HepG2 (cell line): ENCODE measurements at regions not wholly inside any gene's neighbourhood (a gene's known extent, or its start where the extent isn't known, plus 50 kb on each side); places are given as distances from the start of the nearest gene placed in this dataset.

ENCODE experiments used
- ATAC-seq: fragments of 200-7000 bp; cut with Tn5 transposase; 3 replicates; pipeline ENCODE4 v1.9.1; 2020; ENCODE audit warnings: mild to moderate bottlenecking, moderate library complexity
- BruUV-seq: library from RNA; stranded (reverse); fragments of 400-500 nt; replicated peaks from 2 replicates; lab custom pipeline; 2021; lab: Mats Ljungman, UMichigan
- CTCF ChIA-PET: fragments of 300-600 bp; formaldehyde crosslinking; extraction: SDS; loops from one replicate; lab custom pipeline; 2021; ENCODE audit warnings: low total read pairs, inconsistent platforms, low intra/inter-chr PET ratio; lab: Yijun Ruan, JAX
- POLR2A ChIA-PET: fragments of 350-600 bp; sonication (Branson Sonifier 250); formaldehyde crosslinking; loops from one replicate; lab custom pipeline; 2020; ENCODE audit warnings: antibody characterized with exemption, inconsistent platforms; lab: Yijun Ruan, JAX
- DNase-seq: peaks from one replicate; pipeline ENCODE4 v3.0.0-alpha.2; 2015; ENCODE audit warnings: low spot score
- FAIRE-seq: peaks from 3 replicates; lab custom pipeline; 2011; peaks lifted over from hg19 to GRCh38; lab: Jason Lieb, UNC
- H2AFZ ChIP-seq: one replicate; pipeline ENCODE4 v1.6.1; 2011; ENCODE audit warnings: low read length, inconsistent platforms
- H3K27ac ChIP-seq: fragments of 300-600 bp; 3 replicates; pipeline ENCODE4 v1.8.0; 2011; ENCODE audit warnings: mixed run types, mild to moderate bottlenecking, mixed read lengths, low read length, inconsistent platforms; ENCODE audit not compliant: insufficient read depth; ENCODE audit errors: extremely low read length
- H3K27me3 ChIP-seq, 2 experiments: fragments of 200-600 bp in 1 of 2; 2 replicates in 1 of 2; 3 replicates in 1 of 2; pipeline versions ENCODE4 v1.6.0 to v1.8.0; 2011; ENCODE audit warnings: low read length in 2 of 2, mild to moderate bottlenecking in 2 of 2, moderate library complexity in 2 of 2, inconsistent platforms in 1 of 2; ENCODE audit not compliant: insufficient read depth in 2 of 2, control insufficient read depth in 1 of 2
- H3K36me3 ChIP-seq, 2 experiments: fragments of 200-600 bp in 1 of 2; replicated peaks in 1 of 2; 2 replicates in 1 of 2; 3 replicates in 1 of 2; pipeline versions ENCODE4 v1.5.1 to v1.8.0; 2011; ENCODE audit warnings: low read length in 2 of 2, inconsistent platforms in 1 of 2; ENCODE audit not compliant: insufficient read depth in 2 of 2, control insufficient read depth in 1 of 2
- H3K4me1 ChIP-seq: 2 replicates; pipeline ENCODE4 v1.5.1; 2012; ENCODE audit warnings: low read length, inconsistent platforms; ENCODE audit not compliant: insufficient read depth
- H3K4me2 ChIP-seq: 2 replicates; pipeline ENCODE4 v1.6.0; 2011; ENCODE audit warnings: low read depth, low read length, inconsistent platforms
- H3K4me3 ChIP-seq, 3 experiments: fragments of 200-600 bp in 1 of 3; sonication (generic), shearing (Covaris generic) in 1 of 3; replicated peaks in 1 of 3; 2 replicates each; pipeline ENCODE4 v1.5.1; 2011 to 2016; ENCODE audit warnings: low read length in 3 of 3, inconsistent platforms in 2 of 3, low read depth in 2 of 3, mild to moderate bottlenecking in 2 of 3, control low read depth in 1 of 3, mixed read lengths in 1 of 3; ENCODE audit not compliant: insufficient read depth in 1 of 3
- H3K79me2 ChIP-seq: one replicate; pipeline ENCODE4 v1.6.1; 2011; ENCODE audit warnings: low read length, inconsistent platforms; ENCODE audit not compliant: insufficient read depth
- H3K9ac ChIP-seq: 2 replicates; pipeline ENCODE4 v1.6.0; 2011; ENCODE audit warnings: mild to moderate bottlenecking, low read depth, low read length, inconsistent platforms; ENCODE audit not compliant: insufficient read depth
- H3K9me3 ChIP-seq: 2 replicates; pipeline ENCODE4 v1.5.1; 2012; ENCODE audit warnings: mild to moderate bottlenecking, low read length
- H4K20me1 ChIP-seq: 2 replicates; pipeline ENCODE4 v1.6.0; 2011; ENCODE audit warnings: inconsistent platforms, mild to moderate bottlenecking, low read length, moderate library complexity; ENCODE audit not compliant: insufficient read depth
- CCDC6 ChIP-seq: sonication (generic); formaldehyde crosslinking; IDR thresholded peaks from 2 replicates; pipeline ENCODE4 v1.8.1; 2022; ENCODE audit warnings: mild to moderate bottlenecking, missing genetic modification reagents, moderate library complexity
- CENPX ChIP-seq: sonication (generic); formaldehyde crosslinking; IDR thresholded peaks from 2 replicates; pipeline ENCODE4 v1.9.0; 2021; ENCODE audit warnings: mild to moderate bottlenecking, missing genetic modification reagents, moderate library complexity
- FOXK1 ChIP-seq: sonication (generic); formaldehyde crosslinking; IDR thresholded peaks from 2 replicates; pipeline ENCODE4 v1.4.0; 2020; ENCODE audit warnings: low read depth, missing genetic modification reagents, borderline replicate concordance
- HOXA7 ChIP-seq: sonication (generic); formaldehyde crosslinking; IDR thresholded peaks from 2 replicates; pipeline ENCODE4 v1.8.1; 2022; ENCODE audit warnings: mild to moderate bottlenecking, missing genetic modification reagents, moderate library complexity
- MLLT10 ChIP-seq: sonication (generic); formaldehyde crosslinking; IDR thresholded peaks from 2 replicates; pipeline ENCODE4 v1.4.0; 2020; ENCODE audit warnings: missing genetic modification reagents
- SAFB2 ChIP-seq: sonication (generic); formaldehyde crosslinking; IDR thresholded peaks from 2 replicates; pipeline ENCODE4 v1.5.1; 2020; ENCODE audit warnings: missing genetic modification reagents, low read depth, mild to moderate bottlenecking, borderline replicate concordance
- SIN3B ChIP-seq: fragments of 150-350 bp; IDR thresholded peaks from 2 replicates; pipeline ENCODE4 v1.6.1; 2014; ENCODE audit warnings: low read length
- SP5 ChIP-seq: IDR thresholded peaks from 2 replicates; pipeline ENCODE4 v1.6.1; 2016; ENCODE audit warnings: low read depth, borderline replicate concordance
- XBP1 ChIP-seq: sonication (generic); formaldehyde crosslinking; IDR thresholded peaks from 2 replicates; pipeline ENCODE4 v1.5.0; 2020; ENCODE audit warnings: missing genetic modification reagents
- ZNF260 ChIP-seq: sonication (generic); formaldehyde crosslinking; IDR thresholded peaks from 2 replicates; pipeline ENCODE4 v1.4.0; 2020; ENCODE audit warnings: missing genetic modification reagents, low read depth, mild to moderate bottlenecking, borderline replicate concordance
- ZNF326 ChIP-seq: sonication (generic); formaldehyde crosslinking; IDR thresholded peaks from 2 replicates; pipeline ENCODE4 v1.4.0; 2020; ENCODE audit warnings: missing genetic modification reagents, borderline replicate concordance
- ZNF350 ChIP-seq: sonication (generic); formaldehyde crosslinking; IDR thresholded peaks from 2 replicates; pipeline ENCODE4 v1.4.0; 2020; ENCODE audit warnings: mild to moderate bottlenecking, low read depth, missing genetic modification reagents, borderline replicate concordance
- ZNF550 ChIP-seq: sonication (generic); formaldehyde crosslinking; IDR thresholded peaks from 2 replicates; pipeline ENCODE4 v1.4.0; 2020; ENCODE audit warnings: mild to moderate bottlenecking, missing genetic modification reagents, borderline replicate concordance
- WGBS: methylation state at CpG from one replicate; pipeline ENCODE4 v1.1.6; 2017; ENCODE audit warnings: low lambda C conversion rate; 5-methylcytosine and 5-hydroxymethylcytosine counted together
- in situ Hi-C: cut with HindIII; loops from 2 replicates; pipeline ENCODE4 v1.10.0; 2017; ENCODE audit warnings: low pct_unique_long_range_greater_than_20kb; ENCODE audit not compliant: extremely low pct_ligation_motif_present
- intact Hi-C: fragments of 100-400 bp; cut with micrococcal nuclease; formaldehyde crosslinking; loops from one replicate; pipeline ENCODE4 v1.10.0; 2022; ENCODE audit not compliant: unreplicated experiment
- TF ChIP-seq, protein P1 (sequence below): sonication (generic); formaldehyde crosslinking; IDR thresholded peaks from 2 replicates; pipeline ENCODE4 v1.8.1; 2023; ENCODE audit warnings: mild to moderate bottlenecking, missing genetic modification reagents
- TF ChIP-seq, protein P2 (sequence below): sonication (generic); formaldehyde crosslinking; IDR thresholded peaks from 2 replicates; pipeline ENCODE4 v1.5.1; 2020; ENCODE audit warnings: missing genetic modification reagents, mild to moderate bottlenecking, borderline replicate concordance
- TF ChIP-seq, protein P3 (sequence below): sonication (generic); formaldehyde crosslinking; IDR thresholded peaks from 2 replicates; pipeline ENCODE4 v1.5.1; 2020; ENCODE audit warnings: mild to moderate bottlenecking, moderate library complexity, missing genetic modification reagents
- TF ChIP-seq, protein P4 (sequence below): sonication (generic); formaldehyde crosslinking; IDR thresholded peaks from 2 replicates; pipeline ENCODE4 v1.4.0; 2020; ENCODE audit warnings: missing genetic modification reagents

DNA sequence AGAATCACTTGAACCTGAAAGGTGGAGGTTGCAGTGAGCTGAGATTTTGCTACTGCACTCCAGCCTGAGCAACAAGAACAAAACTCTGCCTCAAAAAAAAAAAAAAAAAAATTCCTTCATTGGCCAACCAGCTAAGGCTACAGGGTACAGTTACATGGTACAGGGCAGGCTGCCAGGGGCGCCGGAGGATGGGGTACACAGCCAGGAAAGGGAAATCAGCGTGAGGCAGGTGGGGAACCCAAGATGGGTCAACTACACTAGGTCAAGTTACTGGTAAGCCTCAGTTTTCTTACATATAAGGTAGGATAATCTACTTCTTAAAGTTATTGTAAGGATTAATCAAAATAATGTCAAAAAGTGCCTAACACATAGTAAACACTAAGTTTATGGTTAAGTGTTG lies 69.6 kb upstream of the KCNK12 start:
- Histone ChIP-seq H3K9ac (no peak overlapping the region), H3K4me2 (no peak overlapping the region), H4K20me1 (no peaks in the 10 kb centered on the region), H3K27me3 (peaks cover 0 to 7% of the 10 kb centered on the region in 2 experiments; a peak in 1 of 5 replicates), H3K79me2 (no peaks in the 10 kb centered on the region), H3K36me3 (no peaks in the 10 kb centered on the region), H3K4me3 (no peak overlapping the region), H2AFZ (no peak overlapping the region), H3K9me3 (no peaks in the 10 kb centered on the region), H3K27ac (no peak overlapping the region), H3K4me1 (no peaks in the 10 kb centered on the region)
- BruUV-seq = no TSS peak
- 34% methylated on average over 3 of the region's 3 CpGs for WGBS
- FAIRE-seq (no peak), ATAC-seq (no peak), DNase-seq (no peak)
- in situ Hi-C loops = no loop called here
- CTCF ChIA-PET = no interaction called here
- intact Hi-C loops = no loop called here
- POLR2A ChIA-PET = no interaction called here
- TF ChIP-seq ZNF550 = no peak
- TF ChIP-seq, protein P1, sequence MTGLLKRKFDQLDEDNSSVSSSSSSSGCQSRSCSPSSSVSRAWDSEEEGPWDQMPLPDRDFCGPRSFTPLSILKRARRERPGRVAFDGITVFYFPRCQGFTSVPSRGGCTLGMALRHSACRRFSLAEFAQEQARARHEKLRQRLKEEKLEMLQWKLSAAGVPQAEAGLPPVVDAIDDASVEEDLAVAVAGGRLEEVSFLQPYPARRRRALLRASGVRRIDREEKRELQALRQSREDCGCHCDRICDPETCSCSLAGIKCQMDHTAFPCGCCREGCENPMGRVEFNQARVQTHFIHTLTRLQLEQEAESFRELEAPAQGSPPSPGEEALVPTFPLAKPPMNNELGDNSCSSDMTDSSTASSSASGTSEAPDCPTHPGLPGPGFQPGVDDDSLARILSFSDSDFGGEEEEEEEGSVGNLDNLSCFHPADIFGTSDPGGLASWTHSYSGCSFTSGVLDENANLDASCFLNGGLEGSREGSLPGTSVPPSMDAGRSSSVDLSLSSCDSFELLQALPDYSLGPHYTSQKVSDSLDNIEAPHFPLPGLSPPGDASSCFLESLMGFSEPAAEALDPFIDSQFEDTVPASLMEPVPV = no peak
- TF ChIP-seq CCDC6 (CRISPR knock-in tag) = no peak
- TF ChIP-seq SIN3B = no peak
- TF ChIP-seq HOXA7 (CRISPR knock-in tag) = no peak
- no peak for TF ChIP-seq FOXK1 (CRISPR knock-in tag)
- TF ChIP-seq SP5 (CRISPR knock-in tag) = no peak
- TF ChIP-seq MLLT10 (CRISPR knock-in tag) = no peak
- no peak for TF ChIP-seq ZNF350 (CRISPR knock-in tag)
- no peak for TF ChIP-seq ZNF260
- TF ChIP-seq, protein P2, sequence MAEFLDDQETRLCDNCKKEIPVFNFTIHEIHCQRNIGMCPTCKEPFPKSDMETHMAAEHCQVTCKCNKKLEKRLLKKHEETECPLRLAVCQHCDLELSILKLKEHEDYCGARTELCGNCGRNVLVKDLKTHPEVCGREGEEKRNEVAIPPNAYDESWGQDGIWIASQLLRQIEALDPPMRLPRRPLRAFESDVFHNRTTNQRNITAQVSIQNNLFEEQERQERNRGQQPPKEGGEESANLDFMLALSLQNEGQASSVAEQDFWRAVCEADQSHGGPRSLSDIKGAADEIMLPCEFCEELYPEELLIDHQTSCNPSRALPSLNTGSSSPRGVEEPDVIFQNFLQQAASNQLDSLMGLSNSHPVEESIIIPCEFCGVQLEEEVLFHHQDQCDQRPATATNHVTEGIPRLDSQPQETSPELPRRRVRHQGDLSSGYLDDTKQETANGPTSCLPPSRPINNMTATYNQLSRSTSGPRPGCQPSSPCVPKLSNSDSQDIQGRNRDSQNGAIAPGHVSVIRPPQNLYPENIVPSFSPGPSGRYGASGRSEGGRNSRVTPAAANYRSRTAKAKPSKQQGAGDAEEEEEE = no peak
- TF ChIP-seq ZNF326 (CRISPR knock-in tag) = no peak
- TF ChIP-seq CENPX (CRISPR knock-in tag) = no peak
- TF ChIP-seq, protein P3, sequence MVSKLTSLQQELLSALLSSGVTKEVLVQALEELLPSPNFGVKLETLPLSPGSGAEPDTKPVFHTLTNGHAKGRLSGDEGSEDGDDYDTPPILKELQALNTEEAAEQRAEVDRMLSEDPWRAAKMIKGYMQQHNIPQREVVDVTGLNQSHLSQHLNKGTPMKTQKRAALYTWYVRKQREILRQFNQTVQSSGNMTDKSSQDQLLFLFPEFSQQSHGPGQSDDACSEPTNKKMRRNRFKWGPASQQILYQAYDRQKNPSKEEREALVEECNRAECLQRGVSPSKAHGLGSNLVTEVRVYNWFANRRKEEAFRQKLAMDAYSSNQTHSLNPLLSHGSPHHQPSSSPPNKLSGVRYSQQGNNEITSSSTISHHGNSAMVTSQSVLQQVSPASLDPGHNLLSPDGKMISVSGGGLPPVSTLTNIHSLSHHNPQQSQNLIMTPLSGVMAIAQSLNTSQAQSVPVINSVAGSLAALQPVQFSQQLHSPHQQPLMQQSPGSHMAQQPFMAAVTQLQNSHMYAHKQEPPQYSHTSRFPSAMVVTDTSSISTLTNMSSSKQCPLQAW (CRISPR knock-in tag) = no peak
- no peak for TF ChIP-seq XBP1 (CRISPR knock-in tag)
- no peak for TF ChIP-seq SAFB2 (CRISPR knock-in tag)
- TF ChIP-seq, protein P4, sequence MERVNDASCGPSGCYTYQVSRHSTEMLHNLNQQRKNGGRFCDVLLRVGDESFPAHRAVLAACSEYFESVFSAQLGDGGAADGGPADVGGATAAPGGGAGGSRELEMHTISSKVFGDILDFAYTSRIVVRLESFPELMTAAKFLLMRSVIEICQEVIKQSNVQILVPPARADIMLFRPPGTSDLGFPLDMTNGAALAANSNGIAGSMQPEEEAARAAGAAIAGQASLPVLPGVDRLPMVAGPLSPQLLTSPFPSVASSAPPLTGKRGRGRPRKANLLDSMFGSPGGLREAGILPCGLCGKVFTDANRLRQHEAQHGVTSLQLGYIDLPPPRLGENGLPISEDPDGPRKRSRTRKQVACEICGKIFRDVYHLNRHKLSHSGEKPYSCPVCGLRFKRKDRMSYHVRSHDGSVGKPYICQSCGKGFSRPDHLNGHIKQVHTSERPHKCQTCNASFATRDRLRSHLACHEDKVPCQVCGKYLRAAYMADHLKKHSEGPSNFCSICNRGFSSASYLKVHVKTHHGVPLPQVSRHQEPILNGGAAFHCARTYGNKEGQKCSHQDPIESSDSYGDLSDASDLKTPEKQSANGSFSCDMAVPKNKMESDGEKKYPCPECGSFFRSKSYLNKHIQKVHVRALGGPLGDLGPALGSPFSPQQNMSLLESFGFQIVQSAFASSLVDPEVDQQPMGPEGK (CRISPR knock-in tag) = no peak
